ENCODE measurements at regions not wholly inside any gene's neighbourhood (a gene's known extent, or its start where the extent isn't known, plus 50 kb on each side); places are given as distances from the start of the nearest gene placed in this dataset.

GRCh38 chr21:38954588-38955004, 148.9 kb downstream of the ETS2 start:
- peaks cover 57 to 67% of the 10 kb centered on the region in 2 donors for H3K4me1 ChIP-seq (ENCODE audit: control insufficient read depth in 1 of 2, insufficient read depth in 2 of 2, low read length in 2 of 2)
- no peak overlapping the region for H3K4me3 ChIP-seq (ENCODE audit: low read depth in 1 of 2, low read length in 2 of 2)
- no peaks in the 10 kb centered on the region for H3K27me3 ChIP-seq (ENCODE audit: control insufficient read depth in 1 of 2, insufficient read depth in 2 of 2, low read length in 2 of 2)
- peaks cover 0 to under 1% of the 10 kb centered on the region in 2 donors for H3K9me3 ChIP-seq (ENCODE audit: control insufficient read depth in 1 of 2, low read length in 2 of 2)
- no peak overlapping the region for H3K27ac ChIP-seq (ENCODE audit: low read depth, low read length)
- no peak overlapping the region for H3K9ac ChIP-seq (ENCODE audit: low read depth in 1 of 2, low read length in 2 of 2)
- H3K36me3 ChIP-seq (ENCODE audit: control insufficient read depth in 1 of 2, insufficient read depth in 2 of 2, low read length in 2 of 2), result no peaks in the 10 kb centered on the region

GRCh38 chr21:38953516-38953915, 147.8 kb downstream of the ETS2 start:
- no peaks in the 10 kb centered on the region for H3K36me3 ChIP-seq (ENCODE audit: control insufficient read depth in 1 of 2, insufficient read depth in 2 of 2, low read length in 2 of 2)
- no peak overlapping the region for H3K4me3 ChIP-seq (ENCODE audit: low read depth in 1 of 2, low read length in 2 of 2)
- H3K4me1 ChIP-seq (ENCODE audit: control insufficient read depth in 1 of 2, insufficient read depth in 2 of 2, low read length in 2 of 2), result peaks cover 46 to 56% of the 10 kb centered on the region in 2 donors
- H3K27me3 ChIP-seq (ENCODE audit: control insufficient read depth in 1 of 2, insufficient read depth in 2 of 2, low read length in 2 of 2), result no peaks in the 10 kb centered on the region
- no peak overlapping the region for H3K9ac ChIP-seq (ENCODE audit: low read depth in 1 of 2, low read length in 2 of 2)
- no peak overlapping the region for H3K27ac ChIP-seq (ENCODE audit: low read depth, low read length)
- peaks cover 0 to 3% of the 10 kb centered on the region in 2 donors for H3K9me3 ChIP-seq (ENCODE audit: control insufficient read depth in 1 of 2, low read length in 2 of 2)

DNA sequence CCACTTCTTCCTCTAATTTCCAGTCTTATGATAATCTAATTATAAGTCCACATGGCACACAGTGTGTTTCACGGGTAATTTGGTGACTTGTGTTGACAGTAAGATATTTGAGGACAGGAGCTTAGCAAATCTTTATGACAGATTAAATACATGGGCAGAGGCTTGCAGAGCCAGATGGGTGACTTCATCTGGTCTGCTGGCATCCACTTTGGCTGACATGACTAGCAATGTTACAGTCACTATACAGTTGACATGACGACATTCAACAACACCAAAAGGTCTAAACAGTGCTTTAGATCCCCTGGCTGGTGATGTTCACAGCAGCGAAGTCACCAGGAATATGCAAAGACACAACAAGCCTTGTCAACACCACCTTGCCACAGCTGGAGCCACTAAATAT, 147.2 kb downstream of the ETS2 start:
- H3K36me3 ChIP-seq (ENCODE audit: control insufficient read depth in 1 of 2, insufficient read depth in 2 of 2, low read length in 2 of 2), result no peaks in the 10 kb centered on the region
- H3K27me3 ChIP-seq (ENCODE audit: control insufficient read depth in 1 of 2, insufficient read depth in 2 of 2, low read length in 2 of 2), result no peaks in the 10 kb centered on the region
- H3K9me3 ChIP-seq (ENCODE audit: control insufficient read depth in 1 of 2, low read length in 2 of 2), result peaks cover 0 to 3% of the 10 kb centered on the region in 2 donors
- no peak overlapping the region for H3K4me3 ChIP-seq (ENCODE audit: low read depth in 1 of 2, low read length in 2 of 2)
- H3K9ac ChIP-seq (ENCODE audit: low read depth in 1 of 2, low read length in 2 of 2), result no peak overlapping the region
- no peak overlapping the region for H3K27ac ChIP-seq (ENCODE audit: low read depth, low read length)
- H3K4me1 ChIP-seq (ENCODE audit: control insufficient read depth in 1 of 2, insufficient read depth in 2 of 2, low read length in 2 of 2), result peaks cover 39 to 50% of the 10 kb centered on the region in 2 donors

DNA sequence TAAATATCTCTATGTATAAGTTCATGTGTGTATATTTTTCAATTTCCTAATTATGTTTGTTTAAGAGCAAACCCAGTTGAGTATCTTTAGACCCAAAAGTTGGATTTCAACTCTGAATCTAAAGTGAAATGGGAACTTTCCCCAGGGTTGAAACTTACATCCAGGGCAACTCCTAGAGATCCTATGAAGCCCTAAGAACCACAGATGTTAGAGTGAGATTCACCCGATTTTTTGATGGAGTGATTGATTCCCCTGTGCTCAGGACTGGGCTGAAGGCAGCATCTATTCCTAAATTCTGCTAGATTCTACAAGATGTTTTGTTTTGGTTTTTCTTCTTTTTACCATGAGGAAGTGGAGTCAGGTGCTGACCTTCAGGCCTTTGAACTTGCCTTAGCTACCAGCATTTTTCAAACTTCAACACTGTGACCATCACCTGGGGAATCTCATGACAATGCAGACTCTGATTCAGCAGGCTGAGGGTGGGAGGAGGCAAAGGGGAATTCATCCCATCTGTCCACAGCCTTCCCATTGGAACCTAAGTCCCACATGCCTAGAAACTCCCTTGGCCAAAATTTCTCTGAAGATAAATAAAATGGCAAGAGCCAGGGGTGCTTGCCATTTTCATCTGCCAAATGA, 145.5 kb downstream of the ETS2 start:
- H3K9ac ChIP-seq (ENCODE audit: low read depth in 1 of 2, low read length in 2 of 2), result no peak overlapping the region
- H3K4me1 ChIP-seq (ENCODE audit: control insufficient read depth in 1 of 2, insufficient read depth in 2 of 2, low read length in 2 of 2), result peaks cover 23 to 33% of the 10 kb centered on the region in 2 donors
- no peaks in the 10 kb centered on the region for H3K36me3 ChIP-seq (ENCODE audit: control insufficient read depth in 1 of 2, insufficient read depth in 2 of 2, low read length in 2 of 2)
- no peak overlapping the region for H3K27ac ChIP-seq (ENCODE audit: low read depth, low read length)
- H3K9me3 ChIP-seq (ENCODE audit: control insufficient read depth in 1 of 2, low read length in 2 of 2), result peaks cover 0 to 3% of the 10 kb centered on the region in 2 donors
- no peak overlapping the region for H3K4me3 ChIP-seq (ENCODE audit: low read depth in 1 of 2, low read length in 2 of 2)
- H3K27me3 ChIP-seq (ENCODE audit: control insufficient read depth in 1 of 2, insufficient read depth in 2 of 2, low read length in 2 of 2), result no peaks in the 10 kb centered on the region

- Histone ChIP-seq H3K27me3 (ENCODE audit: control insufficient read depth in 1 of 2, insufficient read depth in 2 of 2, low read length in 2 of 2) (no peaks in the 10 kb centered on the region), H3K9me3 (ENCODE audit: control insufficient read depth in 1 of 2, low read length in 2 of 2) (peaks cover 0 to 3% of the 10 kb centered on the region in 2 donors), H3K27ac (ENCODE audit: low read depth, low read length) (no peak overlapping the region), H3K9ac (ENCODE audit: low read depth in 1 of 2, low read length in 2 of 2) (no peak overlapping the region), H3K4me1 (ENCODE audit: control insufficient read depth in 1 of 2, insufficient read depth in 2 of 2, low read length in 2 of 2) (peaks cover 17 to 27% of the 10 kb centered on the region in 2 donors), H3K4me3 (ENCODE audit: low read depth in 1 of 2, low read length in 2 of 2) (no peak overlapping the region), H3K36me3 (ENCODE audit: control insufficient read depth in 1 of 2, insufficient read depth in 2 of 2, low read length in 2 of 2) (no peaks in the 10 kb centered on the region)
Observed at GRCh38 chr21:38950435-38951094, 144.8 kb downstream of the ETS2 start.

GRCh38 chr21:38949070-38949380, 143.3 kb downstream of the ETS2 start:
- H3K36me3 ChIP-seq (ENCODE audit: control insufficient read depth in 1 of 2, insufficient read depth in 2 of 2, low read length in 2 of 2), result no peaks in the 10 kb centered on the region
- no peaks in the 10 kb centered on the region for H3K27me3 ChIP-seq (ENCODE audit: control insufficient read depth in 1 of 2, insufficient read depth in 2 of 2, low read length in 2 of 2)
- H3K4me3 ChIP-seq (ENCODE audit: low read depth in 1 of 2, low read length in 2 of 2), result no peak overlapping the region
- H3K4me1 ChIP-seq (ENCODE audit: control insufficient read depth in 1 of 2, insufficient read depth in 2 of 2, low read length in 2 of 2), result peaks cover 3 to 13% of the 10 kb centered on the region in 2 donors
- H3K27ac ChIP-seq (ENCODE audit: low read depth, low read length), result no peak overlapping the region
- peaks cover 0 to 3% of the 10 kb centered on the region in 2 donors for H3K9me3 ChIP-seq (ENCODE audit: control insufficient read depth in 1 of 2, low read length in 2 of 2)
- no peak overlapping the region for H3K9ac ChIP-seq (ENCODE audit: low read depth in 1 of 2, low read length in 2 of 2)

DNA sequence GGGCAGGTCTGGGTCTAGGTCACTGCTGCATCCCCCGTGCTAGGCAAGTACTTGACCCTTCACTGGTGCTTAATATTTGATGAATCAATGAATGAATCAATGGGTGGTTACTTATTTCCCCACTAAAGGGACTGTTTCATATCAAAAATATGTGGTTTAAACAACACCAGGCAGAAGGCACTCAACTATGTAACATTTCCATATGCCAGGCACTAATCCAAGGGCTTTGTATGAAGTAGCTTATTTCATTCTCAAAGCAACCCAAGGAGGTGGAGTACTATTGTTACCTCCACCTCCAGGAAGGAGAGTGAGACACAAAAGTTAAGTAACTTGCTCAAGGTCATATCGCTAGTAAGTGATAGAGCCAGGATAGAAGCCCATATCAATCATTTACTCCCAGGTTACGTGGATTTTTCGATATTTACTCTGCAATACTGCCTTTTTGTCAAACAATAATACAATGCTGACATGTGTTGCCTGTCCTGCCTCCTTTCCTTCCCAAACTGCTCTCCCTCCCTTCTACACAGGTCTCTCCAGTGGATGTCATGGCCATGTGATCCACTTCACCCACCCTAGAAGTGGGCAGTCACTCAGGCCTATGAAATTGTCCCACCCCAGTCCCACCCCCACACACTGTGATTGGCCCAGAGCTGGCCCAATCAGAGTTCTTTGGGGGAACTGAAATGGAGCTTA, 142.8 kb downstream of the ETS2 start:
- no peak overlapping the region for H3K27ac ChIP-seq (ENCODE audit: low read depth, low read length)
- no peaks in the 10 kb centered on the region for H3K36me3 ChIP-seq (ENCODE audit: control insufficient read depth in 1 of 2, insufficient read depth in 2 of 2, low read length in 2 of 2)
- no peak overlapping the region for H3K4me3 ChIP-seq (ENCODE audit: low read depth in 1 of 2, low read length in 2 of 2)
- H3K9ac ChIP-seq (ENCODE audit: low read depth in 1 of 2, low read length in 2 of 2), result no peak overlapping the region
- H3K27me3 ChIP-seq (ENCODE audit: control insufficient read depth in 1 of 2, insufficient read depth in 2 of 2, low read length in 2 of 2), result no peaks in the 10 kb centered on the region
- peaks cover 3 to 12% of the 10 kb centered on the region in 2 donors for H3K4me1 ChIP-seq (ENCODE audit: control insufficient read depth in 1 of 2, insufficient read depth in 2 of 2, low read length in 2 of 2)
- peaks cover 0 to 3% of the 10 kb centered on the region in 2 donors for H3K9me3 ChIP-seq (ENCODE audit: control insufficient read depth in 1 of 2, low read length in 2 of 2)

DNA sequence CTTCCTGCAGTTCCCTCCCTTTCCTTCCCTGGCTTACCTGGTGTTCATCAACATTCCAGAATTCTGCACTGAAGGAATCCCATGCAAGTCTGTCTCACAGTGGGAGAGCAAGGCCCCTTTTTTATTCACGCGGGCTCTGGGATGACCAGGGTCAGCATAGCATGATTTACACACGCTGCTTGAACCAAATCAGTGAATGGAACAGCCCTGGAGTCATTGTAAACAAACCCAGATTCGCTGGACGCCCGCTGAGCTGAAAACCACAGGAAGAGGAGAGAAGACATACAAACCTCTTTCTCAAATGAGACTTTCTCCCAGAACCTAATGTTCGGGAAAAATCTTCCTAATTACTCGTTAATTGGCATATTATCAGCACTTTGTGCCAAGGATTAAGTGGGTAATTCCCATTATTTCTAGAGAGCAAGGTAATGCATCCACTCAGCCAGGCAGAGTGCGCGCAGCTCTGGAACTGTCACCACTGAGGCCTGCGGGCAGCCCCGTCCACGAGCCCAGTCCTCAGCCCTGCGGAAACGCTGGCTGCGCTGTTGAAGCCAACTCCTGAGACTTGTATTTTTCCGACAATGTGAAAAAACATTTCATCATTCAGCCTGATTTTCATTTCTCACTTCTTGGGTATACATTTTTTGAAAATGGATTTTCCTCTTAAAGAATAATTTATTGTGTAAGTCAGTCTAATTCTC, 140.0 kb downstream of the ETS2 start:
- H3K4me1 ChIP-seq (ENCODE audit: control insufficient read depth in 1 of 2, insufficient read depth in 2 of 2, low read length in 2 of 2), result peaks cover 0 to 5% of the 10 kb centered on the region in 2 donors
- no peak overlapping the region for H3K4me3 ChIP-seq (ENCODE audit: low read depth in 1 of 2, low read length in 2 of 2)
- H3K27me3 ChIP-seq (ENCODE audit: control insufficient read depth in 1 of 2, insufficient read depth in 2 of 2, low read length in 2 of 2), result no peaks in the 10 kb centered on the region
- no peak overlapping the region for H3K9ac ChIP-seq (ENCODE audit: low read depth in 1 of 2, low read length in 2 of 2)
- peaks cover 0 to 3% of the 10 kb centered on the region in 2 donors for H3K9me3 ChIP-seq (ENCODE audit: control insufficient read depth in 1 of 2, low read length in 2 of 2)
- H3K27ac ChIP-seq (ENCODE audit: low read depth, low read length), result no peak overlapping the region
- H3K36me3 ChIP-seq (ENCODE audit: control insufficient read depth in 1 of 2, insufficient read depth in 2 of 2, low read length in 2 of 2), result no peaks in the 10 kb centered on the region

- Histone ChIP-seq H3K36me3 (ENCODE audit: control insufficient read depth in 1 of 2, insufficient read depth in 2 of 2, low read length in 2 of 2) (no peaks in the 10 kb centered on the region), H3K27ac (ENCODE audit: low read depth, low read length) (no peak overlapping the region), H3K4me3 (ENCODE audit: low read depth in 1 of 2, low read length in 2 of 2) (no peak overlapping the region), H3K4me1 (ENCODE audit: control insufficient read depth in 1 of 2, insufficient read depth in 2 of 2, low read length in 2 of 2) (no peaks in the 10 kb centered on the region), H3K27me3 (ENCODE audit: control insufficient read depth in 1 of 2, insufficient read depth in 2 of 2, low read length in 2 of 2) (no peaks in the 10 kb centered on the region), H3K9ac (ENCODE audit: low read depth in 1 of 2, low read length in 2 of 2) (no peak overlapping the region), H3K9me3 (ENCODE audit: control insufficient read depth in 1 of 2, low read length in 2 of 2) (peaks cover 0 to 3% of the 10 kb centered on the region in 2 donors)
Observed at GRCh38 chr21:38944903-38945302, 139.2 kb downstream of the ETS2 start.

DNA sequence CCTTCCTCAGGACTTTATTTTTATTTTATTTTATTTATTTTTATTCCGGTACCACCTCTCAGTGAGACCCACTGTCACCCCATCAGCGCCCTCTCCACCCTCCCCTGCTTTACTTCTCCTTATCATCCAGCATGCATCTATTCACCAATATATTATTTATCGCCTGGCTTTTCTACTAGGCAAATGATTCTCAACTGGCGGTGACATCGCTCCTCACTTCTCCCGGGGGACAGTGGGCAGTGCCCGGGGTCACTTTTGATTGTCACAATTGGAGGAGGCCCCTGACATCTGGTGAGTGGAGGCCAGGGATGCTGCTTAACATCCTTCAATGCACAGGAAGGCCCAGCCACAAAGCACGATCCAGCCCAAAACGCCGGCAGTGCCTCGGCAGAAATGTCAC, 138.7 kb downstream of the ETS2 start:
- no peaks in the 10 kb centered on the region for H3K36me3 ChIP-seq (ENCODE audit: control insufficient read depth in 1 of 2, insufficient read depth in 2 of 2, low read length in 2 of 2)

More for the DNA sequence above, 138.7 kb downstream of the ETS2 start:
- Histone ChIP-seq H3K27ac (ENCODE audit: low read depth, low read length) (no peak overlapping the region), H3K9me3 (ENCODE audit: control insufficient read depth in 1 of 2, low read length in 2 of 2) (no peaks in the 10 kb centered on the region), H3K27me3 (ENCODE audit: control insufficient read depth in 1 of 2, insufficient read depth in 2 of 2, low read length in 2 of 2) (no peaks in the 10 kb centered on the region), H3K9ac (ENCODE audit: low read depth in 1 of 2, low read length in 2 of 2) (no peak overlapping the region), H3K4me1 (ENCODE audit: control insufficient read depth in 1 of 2, insufficient read depth in 2 of 2, low read length in 2 of 2) (no peaks in the 10 kb centered on the region), H3K4me3 (ENCODE audit: low read depth in 1 of 2, low read length in 2 of 2) (no peak overlapping the region)
